ENCODE measurements at regions not wholly inside any gene's neighbourhood (a gene's known extent, or its start where the extent isn't known, plus 50 kb on each side); places are given as distances from the start of the nearest gene placed in this dataset.

GRCh38 chr16:5432166-5432565 is 334.6 kb upstream of the EEF2KMT start:
- Histone ChIP-seq H3K4me1 (ENCODE audit: control insufficient read depth in 1 of 2, insufficient read depth in 2 of 2, low read length in 2 of 2) (no peaks in the 10 kb centered on the region), H3K27ac (ENCODE audit: low read depth, low read length) (no peak overlapping the region), H3K4me3 (ENCODE audit: low read depth in 1 of 2, low read length in 2 of 2) (no peak overlapping the region), H3K36me3 (ENCODE audit: control insufficient read depth in 1 of 2, insufficient read depth in 2 of 2, low read length in 2 of 2) (no peaks in the 10 kb centered on the region), H3K27me3 (ENCODE audit: control insufficient read depth in 1 of 2, insufficient read depth in 2 of 2, low read length in 2 of 2) (peaks cover 0 to 6% of the 10 kb centered on the region in 2 donors), H3K9ac (ENCODE audit: low read depth in 1 of 2, low read length in 2 of 2) (no peak overlapping the region), H3K9me3 (ENCODE audit: control insufficient read depth in 1 of 2, low read length in 2 of 2) (no peaks in the 10 kb centered on the region)

DNA sequence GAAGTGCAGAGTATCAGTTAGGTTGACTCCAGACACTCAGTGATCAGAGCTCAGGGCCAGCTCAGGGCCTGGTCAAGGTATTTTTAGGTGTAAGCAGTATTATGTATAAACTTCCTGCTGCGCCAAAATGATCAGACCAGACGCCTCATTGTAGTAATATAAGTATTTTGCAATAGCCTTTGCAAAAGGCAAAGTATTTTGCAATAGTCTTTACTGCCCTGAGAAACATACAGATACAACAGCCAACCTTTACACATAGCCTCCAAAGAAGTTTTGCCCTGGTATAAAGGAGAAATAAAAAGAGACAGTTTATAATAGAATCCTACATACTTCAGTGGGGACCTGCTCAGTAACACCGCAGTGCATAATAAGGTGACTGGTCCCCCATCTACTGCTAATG is 333.0 kb upstream of the EEF2KMT start:
- H3K27me3 ChIP-seq (ENCODE audit: control insufficient read depth in 1 of 2, insufficient read depth in 2 of 2, low read length in 2 of 2) = peaks cover 0 to 6% of the 10 kb centered on the region in 2 donors
- no peaks in the 10 kb centered on the region for H3K9me3 ChIP-seq (ENCODE audit: control insufficient read depth in 1 of 2, low read length in 2 of 2)
- H3K36me3 ChIP-seq (ENCODE audit: control insufficient read depth in 1 of 2, insufficient read depth in 2 of 2, low read length in 2 of 2) = no peaks in the 10 kb centered on the region
- no peak overlapping the region for H3K27ac ChIP-seq (ENCODE audit: low read depth, low read length)
- H3K4me3 ChIP-seq (ENCODE audit: low read depth in 1 of 2, low read length in 2 of 2) = no peak overlapping the region
- H3K9ac ChIP-seq (ENCODE audit: low read depth in 1 of 2, low read length in 2 of 2) = no peak overlapping the region
- H3K4me1 ChIP-seq (ENCODE audit: control insufficient read depth in 1 of 2, insufficient read depth in 2 of 2, low read length in 2 of 2) = no peaks in the 10 kb centered on the region

- H3K4me3 ChIP-seq (ENCODE audit: low read depth in 1 of 2, low read length in 2 of 2) = no peak overlapping the region
- H3K4me1 ChIP-seq (ENCODE audit: control insufficient read depth in 1 of 2, insufficient read depth in 2 of 2, low read length in 2 of 2) = no peaks in the 10 kb centered on the region
- H3K36me3 ChIP-seq (ENCODE audit: control insufficient read depth in 1 of 2, insufficient read depth in 2 of 2, low read length in 2 of 2) = no peaks in the 10 kb centered on the region
- H3K9me3 ChIP-seq (ENCODE audit: control insufficient read depth in 1 of 2, low read length in 2 of 2) = no peaks in the 10 kb centered on the region
- H3K9ac ChIP-seq (ENCODE audit: low read depth in 1 of 2, low read length in 2 of 2) = no peak overlapping the region
- H3K27me3 ChIP-seq (ENCODE audit: control insufficient read depth in 1 of 2, insufficient read depth in 2 of 2, low read length in 2 of 2) = no peaks in the 10 kb centered on the region
- no peak overlapping the region for H3K27ac ChIP-seq (ENCODE audit: low read depth, low read length)
Observed at GRCh38 chr16:5428932-5429331, 331.3 kb upstream of the EEF2KMT start.

DNA sequence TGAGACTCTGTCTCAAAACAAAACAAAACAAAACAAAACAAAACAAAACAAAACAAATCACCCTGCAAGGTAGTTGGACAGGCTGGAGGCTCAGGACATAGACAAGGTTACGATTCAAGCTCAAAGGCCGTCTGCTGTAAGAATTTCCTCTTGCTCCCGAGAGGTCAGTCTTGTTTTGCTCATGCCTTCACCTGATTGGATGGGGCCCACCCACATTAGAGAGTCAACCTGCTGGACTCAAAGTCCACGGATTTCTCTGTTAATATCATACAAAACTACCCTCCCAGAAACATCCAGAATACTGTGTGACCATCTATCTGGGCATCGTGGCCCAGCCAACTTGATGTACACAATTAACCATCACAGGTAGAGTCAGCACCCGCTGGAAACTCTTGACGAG is 330.0 kb upstream of the EEF2KMT start:
- Histone ChIP-seq H3K4me3 (ENCODE audit: low read depth in 1 of 2, low read length in 2 of 2) (no peak overlapping the region), H3K27me3 (ENCODE audit: control insufficient read depth in 1 of 2, insufficient read depth in 2 of 2, low read length in 2 of 2) (no peaks in the 10 kb centered on the region), H3K36me3 (ENCODE audit: control insufficient read depth in 1 of 2, insufficient read depth in 2 of 2, low read length in 2 of 2) (no peaks in the 10 kb centered on the region), H3K4me1 (ENCODE audit: control insufficient read depth in 1 of 2, insufficient read depth in 2 of 2, low read length in 2 of 2) (no peaks in the 10 kb centered on the region), H3K9ac (ENCODE audit: low read depth in 1 of 2, low read length in 2 of 2) (no peak overlapping the region), H3K27ac (ENCODE audit: low read depth, low read length) (no peak overlapping the region), H3K9me3 (ENCODE audit: control insufficient read depth in 1 of 2, low read length in 2 of 2) (no peaks in the 10 kb centered on the region)

GRCh38 chr16:5422643-5423496 is 325.3 kb upstream of the EEF2KMT start:
- Histone ChIP-seq H3K9me3 (ENCODE audit: control insufficient read depth in 1 of 2, low read length in 2 of 2) (no peaks in the 10 kb centered on the region), H3K9ac (ENCODE audit: low read depth in 1 of 2, low read length in 2 of 2) (no peak overlapping the region), H3K4me1 (ENCODE audit: control insufficient read depth in 1 of 2, insufficient read depth in 2 of 2, low read length in 2 of 2) (no peaks in the 10 kb centered on the region), H3K27ac (ENCODE audit: low read depth, low read length) (no peak overlapping the region), H3K27me3 (ENCODE audit: control insufficient read depth in 1 of 2, insufficient read depth in 2 of 2, low read length in 2 of 2) (no peaks in the 10 kb centered on the region), H3K36me3 (ENCODE audit: control insufficient read depth in 1 of 2, insufficient read depth in 2 of 2, low read length in 2 of 2) (no peaks in the 10 kb centered on the region), H3K4me3 (ENCODE audit: low read depth in 1 of 2, low read length in 2 of 2) (no peak overlapping the region)

- Histone ChIP-seq H3K4me3 (ENCODE audit: low read depth in 1 of 2, low read length in 2 of 2) (no peak overlapping the region), H3K27me3 (ENCODE audit: control insufficient read depth in 1 of 2, insufficient read depth in 2 of 2, low read length in 2 of 2) (no peaks in the 10 kb centered on the region), H3K27ac (ENCODE audit: low read depth, low read length) (no peak overlapping the region), H3K9ac (ENCODE audit: low read depth in 1 of 2, low read length in 2 of 2) (no peak overlapping the region), H3K36me3 (ENCODE audit: control insufficient read depth in 1 of 2, insufficient read depth in 2 of 2, low read length in 2 of 2) (no peaks in the 10 kb centered on the region), H3K9me3 (ENCODE audit: control insufficient read depth in 1 of 2, low read length in 2 of 2) (no peaks in the 10 kb centered on the region), H3K4me1 (ENCODE audit: control insufficient read depth in 1 of 2, insufficient read depth in 2 of 2, low read length in 2 of 2) (no peaks in the 10 kb centered on the region)
Observed at GRCh38 chr16:5422047-5422446, 324.5 kb upstream of the EEF2KMT start.

- Histone ChIP-seq H3K27me3 (ENCODE audit: control insufficient read depth in 1 of 2, insufficient read depth in 2 of 2, low read length in 2 of 2) (no peaks in the 10 kb centered on the region), H3K9ac (ENCODE audit: low read depth in 1 of 2, low read length in 2 of 2) (no peak overlapping the region), H3K4me1 (ENCODE audit: control insufficient read depth in 1 of 2, insufficient read depth in 2 of 2, low read length in 2 of 2) (no peaks in the 10 kb centered on the region), H3K9me3 (ENCODE audit: control insufficient read depth in 1 of 2, low read length in 2 of 2) (no peaks in the 10 kb centered on the region), H3K36me3 (ENCODE audit: control insufficient read depth in 1 of 2, insufficient read depth in 2 of 2, low read length in 2 of 2) (no peaks in the 10 kb centered on the region), H3K4me3 (ENCODE audit: low read depth in 1 of 2, low read length in 2 of 2) (no peak overlapping the region), H3K27ac (ENCODE audit: low read depth, low read length) (no peak overlapping the region)
Observed at GRCh38 chr16:5416013-5416412, 318.4 kb upstream of the EEF2KMT start.

- no peaks in the 10 kb centered on the region for H3K4me1 ChIP-seq (ENCODE audit: control insufficient read depth in 1 of 2, insufficient read depth in 2 of 2, low read length in 2 of 2)
- no peak overlapping the region for H3K27ac ChIP-seq (ENCODE audit: low read depth, low read length)
- no peaks in the 10 kb centered on the region for H3K27me3 ChIP-seq (ENCODE audit: control insufficient read depth in 1 of 2, insufficient read depth in 2 of 2, low read length in 2 of 2)
- H3K9ac ChIP-seq (ENCODE audit: low read depth in 1 of 2, low read length in 2 of 2) = no peak overlapping the region
- no peak overlapping the region for H3K4me3 ChIP-seq (ENCODE audit: low read depth in 1 of 2, low read length in 2 of 2)
- H3K36me3 ChIP-seq (ENCODE audit: control insufficient read depth in 1 of 2, insufficient read depth in 2 of 2, low read length in 2 of 2) = no peaks in the 10 kb centered on the region
- no peaks in the 10 kb centered on the region for H3K9me3 ChIP-seq (ENCODE audit: control insufficient read depth in 1 of 2, low read length in 2 of 2)
Observed at GRCh38 chr16:5415123-5415522, 317.5 kb upstream of the EEF2KMT start.

DNA sequence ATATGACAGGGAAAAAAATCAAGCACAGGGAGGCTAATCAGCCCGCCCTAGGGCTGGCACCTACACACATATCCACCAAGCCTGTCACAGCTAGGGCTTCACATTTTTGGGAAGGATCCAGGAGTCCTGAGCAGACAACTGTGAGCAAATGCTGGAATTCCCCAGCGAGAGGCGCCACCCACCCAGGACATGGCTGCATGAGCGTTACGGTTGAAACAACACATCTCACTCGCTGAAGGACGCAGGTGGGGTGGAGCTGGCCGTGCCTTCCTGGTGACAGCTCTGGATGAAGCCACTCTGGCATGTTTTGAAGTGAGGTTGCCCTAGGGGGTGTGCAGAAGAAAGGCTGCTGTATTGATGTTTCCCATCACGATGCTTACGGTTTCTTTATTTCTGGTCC is 315.1 kb upstream of the EEF2KMT start:
- H3K27ac ChIP-seq (ENCODE audit: low read depth, low read length) = no peak overlapping the region
- H3K9ac ChIP-seq (ENCODE audit: low read depth in 1 of 2, low read length in 2 of 2) = no peak overlapping the region
- H3K27me3 ChIP-seq (ENCODE audit: control insufficient read depth in 1 of 2, insufficient read depth in 2 of 2, low read length in 2 of 2) = no peaks in the 10 kb centered on the region
- H3K4me3 ChIP-seq (ENCODE audit: low read depth in 1 of 2, low read length in 2 of 2) = no peak overlapping the region
- no peaks in the 10 kb centered on the region for H3K4me1 ChIP-seq (ENCODE audit: control insufficient read depth in 1 of 2, insufficient read depth in 2 of 2, low read length in 2 of 2)
- no peaks in the 10 kb centered on the region for H3K9me3 ChIP-seq (ENCODE audit: control insufficient read depth in 1 of 2, low read length in 2 of 2)
- no peaks in the 10 kb centered on the region for H3K36me3 ChIP-seq (ENCODE audit: control insufficient read depth in 1 of 2, insufficient read depth in 2 of 2, low read length in 2 of 2)

GRCh38 chr16:5398203-5398602 is 300.6 kb upstream of the EEF2KMT start:
- H3K9ac ChIP-seq (ENCODE audit: low read depth in 1 of 2, low read length in 2 of 2) = no peak overlapping the region
- H3K4me1 ChIP-seq (ENCODE audit: control insufficient read depth in 1 of 2, insufficient read depth in 2 of 2, low read length in 2 of 2) = no peaks in the 10 kb centered on the region
- H3K27me3 ChIP-seq (ENCODE audit: control insufficient read depth in 1 of 2, insufficient read depth in 2 of 2, low read length in 2 of 2) = peaks cover 0 to 2% of the 10 kb centered on the region in 2 donors
- H3K9me3 ChIP-seq (ENCODE audit: control insufficient read depth in 1 of 2, low read length in 2 of 2) = no peaks in the 10 kb centered on the region
- no peak overlapping the region for H3K4me3 ChIP-seq (ENCODE audit: low read depth in 1 of 2, low read length in 2 of 2)
- no peaks in the 10 kb centered on the region for H3K36me3 ChIP-seq (ENCODE audit: control insufficient read depth in 1 of 2, insufficient read depth in 2 of 2, low read length in 2 of 2)
- no peak overlapping the region for H3K27ac ChIP-seq (ENCODE audit: low read depth, low read length)
